ENCODE measurements at regions not wholly inside any gene's neighbourhood (a gene's known extent, or its start where the extent isn't known, plus 50 kb on each side); places are given as distances from the start of the nearest gene placed in this dataset.

GRCh38 chr9:81814794-81815464, 113.3 kb upstream of the SPATA31D4 start:
- intact Hi-C loops (cut with micrococcal nuclease), result no loop called here
- no TSS peak for BruUV-seq (replicated peaks)
- Mint-ChIP-seq H3K27ac (ENCODE audit: low read depth, unreplicated experiment) (no peak overlapping the region), H3K9me3 (ENCODE audit: unreplicated experiment) (no peaks in the 10 kb centered on the region), H3K27me3 (ENCODE audit: insufficient read depth, unreplicated experiment) (no peaks in the 10 kb centered on the region), H3K4me1 (ENCODE audit: insufficient read depth, unreplicated experiment) (peaks cover 8% of the 10 kb centered on the region), H3K4me3 (ENCODE audit: unreplicated experiment) (no peak overlapping the region), H3K36me3 (ENCODE audit: insufficient read depth, unreplicated experiment) (no peaks in the 10 kb centered on the region)
- TF ChIP-seq, protein P1, sequence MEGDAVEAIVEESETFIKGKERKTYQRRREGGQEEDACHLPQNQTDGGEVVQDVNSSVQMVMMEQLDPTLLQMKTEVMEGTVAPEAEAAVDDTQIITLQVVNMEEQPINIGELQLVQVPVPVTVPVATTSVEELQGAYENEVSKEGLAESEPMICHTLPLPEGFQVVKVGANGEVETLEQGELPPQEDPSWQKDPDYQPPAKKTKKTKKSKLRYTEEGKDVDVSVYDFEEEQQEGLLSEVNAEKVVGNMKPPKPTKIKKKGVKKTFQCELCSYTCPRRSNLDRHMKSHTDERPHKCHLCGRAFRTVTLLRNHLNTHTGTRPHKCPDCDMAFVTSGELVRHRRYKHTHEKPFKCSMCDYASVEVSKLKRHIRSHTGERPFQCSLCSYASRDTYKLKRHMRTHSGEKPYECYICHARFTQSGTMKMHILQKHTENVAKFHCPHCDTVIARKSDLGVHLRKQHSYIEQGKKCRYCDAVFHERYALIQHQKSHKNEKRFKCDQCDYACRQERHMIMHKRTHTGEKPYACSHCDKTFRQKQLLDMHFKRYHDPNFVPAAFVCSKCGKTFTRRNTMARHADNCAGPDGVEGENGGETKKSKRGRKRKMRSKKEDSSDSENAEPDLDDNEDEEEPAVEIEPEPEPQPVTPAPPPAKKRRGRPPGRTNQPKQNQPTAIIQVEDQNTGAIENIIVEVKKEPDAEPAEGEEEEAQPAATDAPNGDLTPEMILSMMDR (IDR thresholded peaks at IDR 0.05; ENCODE audit: unreplicated experiment), result no peak
- ChIA-PET POLR2A (no interaction called here), CTCF (no interaction called here)
- DNase-seq (ENCODE audit: unreplicated experiment), result no peak

DNA sequence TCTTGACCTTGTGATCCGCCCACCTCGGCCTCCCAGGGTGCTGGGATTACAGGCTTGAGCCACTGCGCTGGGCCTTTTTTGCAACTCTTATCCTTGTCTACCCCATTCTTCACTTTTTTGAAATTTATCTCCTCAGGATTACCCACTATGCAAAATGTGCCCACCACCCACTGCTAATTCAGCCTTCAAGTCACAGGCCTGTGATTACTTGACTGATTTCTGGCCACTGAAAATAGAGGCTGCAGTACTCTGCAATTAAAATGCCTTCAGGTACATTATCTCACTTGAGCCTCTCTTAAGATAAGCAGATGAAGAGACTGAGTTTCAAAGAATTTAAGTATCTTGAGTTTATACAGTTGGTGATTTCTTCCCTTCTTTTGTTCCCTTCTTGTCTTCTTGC, 112.4 kb upstream of the SPATA31D4 start:
- intact Hi-C loops (cut with micrococcal nuclease), result no loop called here
- POLR2A ChIA-PET, result no interaction called here

DNA sequence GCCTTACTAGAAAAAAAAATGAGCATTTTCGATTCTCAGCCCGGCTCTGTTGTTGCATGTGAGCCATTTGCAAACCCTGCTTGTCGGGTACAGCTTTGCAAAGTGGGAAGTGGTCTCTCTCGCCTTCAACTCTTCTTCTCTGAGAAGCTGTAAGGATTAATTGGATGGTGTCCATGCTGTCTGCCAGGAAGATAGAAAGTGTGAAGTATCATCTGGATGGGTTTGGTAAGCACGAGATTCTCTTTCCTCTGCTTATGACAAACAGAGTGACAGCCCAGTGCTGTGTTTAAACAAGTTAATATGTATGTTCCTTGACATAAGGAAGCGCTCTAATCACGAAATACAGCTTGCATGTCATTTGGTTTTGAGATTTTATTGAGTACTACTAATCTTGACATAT, 109.1 kb upstream of the SPATA31D4 start:
- intact Hi-C loops (cut with micrococcal nuclease), result no loop called here
- no peaks in the 10 kb centered on the region for H3K9me3 Mint-ChIP-seq (ENCODE audit: unreplicated experiment)
- no peaks in the 10 kb centered on the region for H3K36me3 Mint-ChIP-seq (ENCODE audit: insufficient read depth, unreplicated experiment)
- ChIA-PET POLR2A (no interaction called here), CTCF (no interaction called here)
- no peak for DNase-seq (ENCODE audit: unreplicated experiment)
- no TSS peak for BruUV-seq (replicated peaks)
- H3K4me1 Mint-ChIP-seq (ENCODE audit: insufficient read depth, unreplicated experiment), result peaks cover 12% of the 10 kb centered on the region
- TF ChIP-seq, protein P1 (IDR thresholded peaks at IDR 0.05; ENCODE audit: unreplicated experiment), result no peak
- no peaks in the 10 kb centered on the region for H3K27me3 Mint-ChIP-seq (ENCODE audit: insufficient read depth, unreplicated experiment)
- H3K4me3 Mint-ChIP-seq (ENCODE audit: unreplicated experiment), result no peak overlapping the region
- H3K27ac Mint-ChIP-seq (ENCODE audit: low read depth, unreplicated experiment), result no peak overlapping the region

More for the DNA sequence above, 112.4 kb upstream of the SPATA31D4 start:
- TF ChIP-seq, protein P1 (IDR thresholded peaks at IDR 0.05; ENCODE audit: unreplicated experiment), result no peak
- DNase-seq (ENCODE audit: unreplicated experiment), result no peak
- Mint-ChIP-seq H3K27me3 (ENCODE audit: insufficient read depth, unreplicated experiment) (no peaks in the 10 kb centered on the region), H3K4me3 (ENCODE audit: unreplicated experiment) (no peak overlapping the region), H3K4me1 (ENCODE audit: insufficient read depth, unreplicated experiment) (peaks cover 12% of the 10 kb centered on the region), H3K27ac (ENCODE audit: low read depth, unreplicated experiment) (no peak overlapping the region), H3K9me3 (ENCODE audit: unreplicated experiment) (no peaks in the 10 kb centered on the region), H3K36me3 (ENCODE audit: insufficient read depth, unreplicated experiment) (no peaks in the 10 kb centered on the region)
- CTCF ChIA-PET, result no interaction called here
- BruUV-seq (replicated peaks), result no TSS peak

DNA sequence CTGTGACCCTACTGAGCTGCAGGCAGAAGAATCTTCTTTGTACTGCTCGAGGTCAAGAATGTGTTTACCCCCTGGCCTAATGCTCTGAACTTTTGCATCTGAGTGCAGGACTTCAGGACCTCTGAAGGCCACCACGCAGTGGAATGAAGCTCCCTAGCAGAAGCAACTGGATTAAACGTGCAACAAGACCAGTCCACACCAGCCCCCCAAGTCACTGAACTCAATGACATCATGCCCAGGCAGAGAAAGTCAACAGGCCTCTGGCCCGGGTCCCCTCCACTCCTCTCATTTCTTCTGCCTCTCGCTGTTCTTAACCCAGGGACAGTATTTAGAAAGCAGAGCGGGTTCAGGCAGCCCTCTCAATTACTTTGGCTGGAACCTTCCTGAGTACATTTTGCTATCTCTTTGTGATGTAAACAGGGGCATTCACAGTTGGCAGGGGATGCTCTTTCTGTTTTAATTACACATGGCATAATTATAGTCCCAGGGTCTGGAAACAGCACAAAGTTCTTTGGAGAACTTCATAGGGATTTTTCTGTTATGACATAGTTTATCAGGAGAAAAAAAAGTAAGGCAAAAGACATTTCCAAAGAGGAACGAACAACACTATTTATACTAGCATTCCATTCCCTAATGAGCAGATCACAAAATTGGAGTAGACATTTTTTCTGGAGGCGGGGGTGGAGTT, 108.2 kb upstream of the SPATA31D4 start:
- Mint-ChIP-seq H3K27me3 (ENCODE audit: insufficient read depth, unreplicated experiment) (no peaks in the 10 kb centered on the region), H3K36me3 (ENCODE audit: insufficient read depth, unreplicated experiment) (no peaks in the 10 kb centered on the region), H3K4me1 (ENCODE audit: insufficient read depth, unreplicated experiment) (peaks cover 13% of the 10 kb centered on the region), H3K27ac (ENCODE audit: low read depth, unreplicated experiment) (no peak overlapping the region), H3K4me3 (ENCODE audit: unreplicated experiment) (no peak overlapping the region), H3K9me3 (ENCODE audit: unreplicated experiment) (no peaks in the 10 kb centered on the region)
- CTCF ChIA-PET, result no interaction called here
- TF ChIP-seq, protein P1 (IDR thresholded peaks at IDR 0.05; ENCODE audit: unreplicated experiment), result no peak
- intact Hi-C loops (cut with micrococcal nuclease), result no loop called here
- POLR2A ChIA-PET, result no interaction called here
- no TSS peak for BruUV-seq (replicated peaks)
- DNase-seq (ENCODE audit: unreplicated experiment), result no peak

Data from MCF 10A (cell line).